ENCODE measurements at regions not wholly inside any gene's neighbourhood (a gene's known extent, or its start where the extent isn't known, plus 50 kb on each side); places are given as distances from the start of the nearest gene placed in this dataset.

DNA sequence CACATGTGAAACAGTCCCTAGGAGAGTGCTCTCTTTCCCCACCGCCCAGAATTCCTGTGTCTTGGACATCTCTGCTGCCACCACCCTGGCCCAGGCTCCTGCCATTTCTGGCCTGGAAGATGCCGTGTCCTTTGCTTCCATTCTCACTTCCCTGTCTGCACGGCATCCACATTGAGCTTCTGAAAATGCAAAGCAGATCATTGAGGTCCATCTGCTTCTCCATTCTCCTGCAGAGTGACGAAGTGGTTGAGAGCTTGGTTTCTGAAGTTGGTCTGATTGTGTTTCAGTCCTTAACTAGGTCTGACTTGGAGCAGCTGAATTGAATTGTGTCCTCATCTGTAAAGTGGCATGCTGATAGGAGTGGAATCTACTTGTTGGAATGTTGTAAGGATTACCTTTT lies 98.7 kb upstream of the MGAT5 start:
- H3K4me1 ChIP-seq, result no peaks in the 10 kb centered on the region
- H3K27me3 ChIP-seq (replicated peaks; ENCODE audit: control insufficient read depth, insufficient read depth, low read length), result no peaks in the 10 kb centered on the region
- no peak overlapping the region for H3K4me3 Mint-ChIP-seq (ENCODE audit: unreplicated experiment)
- ChIA-PET CTCF (no interaction called here), POLR2A (no interaction called here)
- peaks cover 12% of the 10 kb centered on the region for H3K9me3 Mint-ChIP-seq (ENCODE audit: unreplicated experiment)
- H3K36me3 Mint-ChIP-seq (ENCODE audit: insufficient read depth, unreplicated experiment), result peaks cover 5% of the 10 kb centered on the region
- no peaks in the 10 kb centered on the region for H3K27me3 Mint-ChIP-seq (ENCODE audit: insufficient read depth, unreplicated experiment)
- H3K9me3 ChIP-seq, result no peaks in the 10 kb centered on the region
- no peaks in the 10 kb centered on the region; the same call in 1 of the 2 replicates for H3K36me3 ChIP-seq (ENCODE audit: control insufficient read depth, insufficient read depth, low read length)
- no peaks in the 10 kb centered on the region for H3K4me1 Mint-ChIP-seq (ENCODE audit: low read depth, unreplicated experiment)
- no peak overlapping the region for H3K27ac Mint-ChIP-seq (ENCODE audit: unreplicated experiment)
- intact Hi-C loops (cut with micrococcal nuclease; ENCODE audit: unreplicated experiment), result no loop called here
- H3K4me3 ChIP-seq (ENCODE audit: low read depth, low read length), result no peak overlapping the region
- TF ChIP-seq, protein P1, sequence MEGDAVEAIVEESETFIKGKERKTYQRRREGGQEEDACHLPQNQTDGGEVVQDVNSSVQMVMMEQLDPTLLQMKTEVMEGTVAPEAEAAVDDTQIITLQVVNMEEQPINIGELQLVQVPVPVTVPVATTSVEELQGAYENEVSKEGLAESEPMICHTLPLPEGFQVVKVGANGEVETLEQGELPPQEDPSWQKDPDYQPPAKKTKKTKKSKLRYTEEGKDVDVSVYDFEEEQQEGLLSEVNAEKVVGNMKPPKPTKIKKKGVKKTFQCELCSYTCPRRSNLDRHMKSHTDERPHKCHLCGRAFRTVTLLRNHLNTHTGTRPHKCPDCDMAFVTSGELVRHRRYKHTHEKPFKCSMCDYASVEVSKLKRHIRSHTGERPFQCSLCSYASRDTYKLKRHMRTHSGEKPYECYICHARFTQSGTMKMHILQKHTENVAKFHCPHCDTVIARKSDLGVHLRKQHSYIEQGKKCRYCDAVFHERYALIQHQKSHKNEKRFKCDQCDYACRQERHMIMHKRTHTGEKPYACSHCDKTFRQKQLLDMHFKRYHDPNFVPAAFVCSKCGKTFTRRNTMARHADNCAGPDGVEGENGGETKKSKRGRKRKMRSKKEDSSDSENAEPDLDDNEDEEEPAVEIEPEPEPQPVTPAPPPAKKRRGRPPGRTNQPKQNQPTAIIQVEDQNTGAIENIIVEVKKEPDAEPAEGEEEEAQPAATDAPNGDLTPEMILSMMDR (IDR thresholded peaks at IDR 0.05; ENCODE audit: insufficient read depth in 1 of 2, low read depth in 1 of 2, low read length in 1 of 2, severe bottlenecking in 1 of 2, unreplicated experiment in 1 of 2), result no peak
- DNase-seq, result no peak
- BruUV-seq (replicated peaks), result no TSS peak

DNA sequence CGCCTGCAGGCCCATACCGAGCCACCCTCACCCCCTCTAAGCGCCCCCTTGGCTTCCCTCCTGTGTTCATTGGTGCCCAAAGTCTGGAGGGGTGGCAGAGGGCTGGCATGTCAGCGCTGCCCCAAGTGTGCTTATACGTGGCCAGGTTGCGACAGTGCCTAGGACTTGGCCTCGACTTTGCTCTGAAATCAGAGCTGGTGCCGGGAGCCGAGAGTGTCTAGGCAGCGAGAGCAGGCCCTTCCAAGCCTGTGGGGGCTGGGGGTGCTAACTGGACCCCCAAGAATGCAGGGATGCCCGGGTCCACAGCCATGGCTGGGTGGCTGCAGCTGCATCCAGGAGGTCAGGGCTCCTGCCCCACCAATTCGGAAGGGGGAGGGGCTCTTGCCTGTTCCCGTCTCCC lies 95.6 kb upstream of the MGAT5 start:
- H3K27ac Mint-ChIP-seq (ENCODE audit: unreplicated experiment), result no peak overlapping the region
- no peaks in the 10 kb centered on the region for H3K4me1 ChIP-seq
- H3K27me3 ChIP-seq (replicated peaks; ENCODE audit: control insufficient read depth, insufficient read depth, low read length), result no peaks in the 10 kb centered on the region
- no peak overlapping the region for H3K4me3 Mint-ChIP-seq (ENCODE audit: unreplicated experiment)
- TF ChIP-seq, protein P1 (IDR thresholded peaks at IDR 0.05; ENCODE audit: insufficient read depth in 1 of 2, low read depth in 1 of 2, low read length in 1 of 2, severe bottlenecking in 1 of 2, unreplicated experiment in 1 of 2), result no peak
- intact Hi-C loops (cut with micrococcal nuclease; ENCODE audit: unreplicated experiment), result no loop called here
- no peaks in the 10 kb centered on the region for H3K36me3 ChIP-seq (ENCODE audit: control insufficient read depth, insufficient read depth, low read length)
- no peaks in the 10 kb centered on the region for H3K9me3 Mint-ChIP-seq (ENCODE audit: unreplicated experiment)
- H3K36me3 Mint-ChIP-seq (ENCODE audit: insufficient read depth, unreplicated experiment), result peaks cover 5% of the 10 kb centered on the region
- no peak overlapping the region for H3K4me3 ChIP-seq (ENCODE audit: low read depth, low read length)
- H3K9me3 ChIP-seq, result no peaks in the 10 kb centered on the region
- POLR2A ChIA-PET, result no interaction called here
- DNase-seq, result no peak
- CTCF ChIA-PET, result no interaction called here
- H3K4me1 Mint-ChIP-seq (ENCODE audit: low read depth, unreplicated experiment), result no peaks in the 10 kb centered on the region
- H3K27me3 Mint-ChIP-seq (ENCODE audit: insufficient read depth, unreplicated experiment), result no peaks in the 10 kb centered on the region
- no TSS peak for BruUV-seq (replicated peaks)

DNA sequence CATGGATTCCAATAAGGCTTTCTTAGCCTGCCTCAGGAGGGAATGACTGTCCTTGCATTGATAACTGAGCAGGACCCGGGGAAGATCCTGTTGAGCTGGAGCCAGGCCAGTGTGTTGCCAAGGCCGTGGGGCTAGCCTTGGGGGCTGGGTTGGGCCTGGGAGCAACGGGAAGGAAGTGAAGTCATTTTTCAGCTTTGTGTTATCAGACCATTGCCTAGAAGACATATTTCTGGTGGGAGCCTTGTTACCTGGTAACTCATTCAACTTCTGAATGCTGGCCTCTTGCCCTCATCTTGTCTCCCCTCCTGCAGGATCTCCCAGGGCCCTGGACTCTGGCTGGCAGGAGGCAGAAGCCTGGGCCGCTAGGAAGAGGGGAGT lies 92.7 kb upstream of the MGAT5 start:
- no peaks in the 10 kb centered on the region for H3K27me3 ChIP-seq (replicated peaks; ENCODE audit: control insufficient read depth, insufficient read depth, low read length)
- no peaks in the 10 kb centered on the region for H3K36me3 ChIP-seq (ENCODE audit: control insufficient read depth, insufficient read depth, low read length)
- H3K4me1 ChIP-seq, result no peaks in the 10 kb centered on the region
- Mint-ChIP-seq H3K4me3 (ENCODE audit: unreplicated experiment) (no peak overlapping the region), H3K9me3 (ENCODE audit: unreplicated experiment) (no peaks in the 10 kb centered on the region), H3K4me1 (ENCODE audit: low read depth, unreplicated experiment) (no peaks in the 10 kb centered on the region), H3K27ac (ENCODE audit: unreplicated experiment) (no peak overlapping the region), H3K27me3 (ENCODE audit: insufficient read depth, unreplicated experiment) (no peaks in the 10 kb centered on the region), H3K36me3 (ENCODE audit: insufficient read depth, unreplicated experiment) (peaks cover 5% of the 10 kb centered on the region)
- CTCF ChIA-PET, result no interaction called here
- no peak overlapping the region for H3K4me3 ChIP-seq (ENCODE audit: low read depth, low read length)
- BruUV-seq (replicated peaks), result no TSS peak
- POLR2A ChIA-PET, result no interaction called here
- no peak for DNase-seq
- TF ChIP-seq, protein P1 (IDR thresholded peaks at IDR 0.05; ENCODE audit: insufficient read depth in 1 of 2, low read depth in 1 of 2, low read length in 1 of 2, severe bottlenecking in 1 of 2, unreplicated experiment in 1 of 2), result no peak
- H3K9me3 ChIP-seq, result no peaks in the 10 kb centered on the region
- intact Hi-C loops (cut with micrococcal nuclease; ENCODE audit: unreplicated experiment), result no loop called here
